ENCODE measurements at regions not wholly inside any gene's neighbourhood (a gene's known extent, or its start where the extent isn't known, plus 50 kb on each side); places are given as distances from the start of the nearest gene placed in this dataset.
"Not testable (repeated sequence)": the region's sequence is repeated elsewhere in the genome, so short reads cannot be mapped to it uniquely, and the experiment has no call there.

GRCh38 chr4:110424144-110424543 is 51.8 kb upstream of the ENPEP start:
- DNase-seq = no peak

- no peak for DNase-seq
Observed at GRCh38 chr4:110418641-110419040, 57.3 kb upstream of the ENPEP start.

GRCh38 chr4:110417136-110417535 is 58.8 kb upstream of the ENPEP start:
- no peak for DNase-seq

GRCh38 chr4:110415478-110415877 is 60.5 kb upstream of the ENPEP start:
- DNase-seq = no peak

GRCh38 chr4:110415041-110415440 is 60.9 kb upstream of the ENPEP start:
- DNase-seq = no peak

- DNase-seq = no peak
Observed at GRCh38 chr4:110414561-110414920, 61.4 kb upstream of the ENPEP start.

GRCh38 chr4:110413807-110414560 is 62.0 kb upstream of the ENPEP start:
- DNase-seq = not testable (repeated sequence)

- DNase-seq = no peak
Observed at GRCh38 chr4:110412354-110413065, 63.4 kb upstream of the ENPEP start.

- DNase-seq = peak; percentile 79
Observed at GRCh38 chr4:110411574-110412011, 64.4 kb upstream of the ENPEP start.

- DNase-seq = not testable (repeated sequence)
Observed at GRCh38 chr4:110410853-110411573, 64.9 kb upstream of the ENPEP start.

GRCh38 chr4:110400086-110400485 is 75.9 kb upstream of the ENPEP start:
- no peak for DNase-seq

GRCh38 chr4:110399046-110399445 is 76.9 kb upstream of the ENPEP start:
- DNase-seq = not testable (repeated sequence)

- no peak for DNase-seq
Observed at GRCh38 chr4:110396963-110397362, 79.0 kb upstream of the ENPEP start.

- no peak for DNase-seq
Observed at GRCh38 chr4:110395421-110395820, 80.5 kb upstream of the ENPEP start.

GRCh38 chr4:110394871-110395270 is 81.1 kb upstream of the ENPEP start:
- DNase-seq = no peak

GRCh38 chr4:110381784-110382183 is 94.2 kb upstream of the ENPEP start:
- no peak for DNase-seq

- DNase-seq = no peak
Observed at GRCh38 chr4:110372485-110372884, 103.5 kb upstream of the ENPEP start.

GRCh38 chr4:110371016-110371770 is 104.8 kb upstream of the ENPEP start:
- DNase-seq = peak; percentile 83

- DNase-seq = no peak
Observed at GRCh38 chr4:110368409-110368808, 107.5 kb upstream of the ENPEP start.

GRCh38 chr4:110367156-110367555 is 108.8 kb upstream of the ENPEP start:
- DNase-seq = no peak

GRCh38 chr4:110365761-110366160 is 110.2 kb upstream of the ENPEP start:
- no peak for DNase-seq

- no peak for DNase-seq
Observed at GRCh38 chr4:110364911-110365520, 110.9 kb upstream of the ENPEP start.

GRCh38 chr4:110361921-110362320 is 114.0 kb upstream of the ENPEP start:
- peak; percentile 95 for DNase-seq

Measured in islet precursor cell (in vitro differentiated cells).